ENCODE measurements at regions not wholly inside any gene's neighbourhood (a gene's known extent, or its start where the extent isn't known, plus 50 kb on each side); places are given as distances from the start of the nearest gene placed in this dataset.

DNA sequence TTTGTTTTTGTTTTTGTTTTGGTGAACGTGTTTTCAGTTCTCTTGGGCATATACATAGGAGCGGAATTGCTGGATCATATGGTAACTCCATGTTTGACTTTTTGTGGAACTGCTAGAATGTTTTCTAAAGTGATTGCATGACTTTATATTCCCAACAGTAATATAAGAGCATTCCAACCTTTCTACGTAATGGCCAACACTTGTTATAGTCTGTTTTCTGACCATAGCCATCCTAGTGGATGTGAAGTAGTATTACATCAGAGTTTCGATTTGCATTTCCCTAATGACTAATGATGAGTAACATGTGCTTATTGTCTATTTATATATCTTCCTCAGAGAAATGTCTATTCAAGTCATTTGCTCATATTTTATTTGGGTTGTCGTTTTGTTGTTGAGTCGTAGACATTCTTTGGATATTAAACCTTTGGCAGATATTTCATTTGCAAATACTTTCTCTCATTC, 268.7 kb downstream of the AEBP2 start:
- Histone ChIP-seq H3K4me1 (ENCODE audit: control insufficient read depth in 1 of 2, insufficient read depth in 2 of 2, low read length in 2 of 2) (peaks cover 4 to 32% of the 10 kb centered on the region in 2 experiments; a peak in 2 of 4 replicates), H2AFZ (ENCODE audit: low read depth, low read length, poor library complexity, severe bottlenecking) (no peak overlapping the region), H4K20me1 (ENCODE audit: insufficient read depth) (no peaks in the 10 kb centered on the region), H3K79me2 (ENCODE audit: insufficient read depth, low read length) (no peaks in the 10 kb centered on the region), H3K4me3 (replicated peaks in 1 of 2; ENCODE audit: low read depth in 1 of 2, low read length in 2 of 2) (no peak overlapping the region), H3K9ac (ENCODE audit: low read length) (no peak overlapping the region), H3K27me3 (ENCODE audit: insufficient read depth, low read length) (no peaks in the 10 kb centered on the region), H3K9me3 (ENCODE audit: control insufficient read depth in 1 of 2, insufficient read depth in 1 of 2, low read depth in 1 of 2, low read length in 2 of 2) (no peaks in the 10 kb centered on the region), H3K27ac (ENCODE audit: low read depth, low read length) (no peak overlapping the region), H3K36me3 (ENCODE audit: control insufficient read depth in 1 of 2, insufficient read depth in 2 of 2, low read length in 2 of 2) (no peaks in the 10 kb centered on the region), H3K4me2 (ENCODE audit: low read length) (peak overlapping the region; percentile 38), H3K9me2 (ENCODE audit: insufficient read depth) (no peaks in the 10 kb centered on the region)
- RAD21 ChIA-PET (ENCODE audit: low non-redundant PET in 1 of 2, low total read pairs in 2 of 2, uncharacterized antibody in 2 of 2, unreplicated experiment in 2 of 2): no interaction called here
- intact Hi-C loops (cut with micrococcal nuclease): no loop called here
- no TSS peak for BruUV-seq (replicated peaks)
- POLR2A ChIA-PET: no interaction called here
- TF ChIP-seq, protein P1, sequence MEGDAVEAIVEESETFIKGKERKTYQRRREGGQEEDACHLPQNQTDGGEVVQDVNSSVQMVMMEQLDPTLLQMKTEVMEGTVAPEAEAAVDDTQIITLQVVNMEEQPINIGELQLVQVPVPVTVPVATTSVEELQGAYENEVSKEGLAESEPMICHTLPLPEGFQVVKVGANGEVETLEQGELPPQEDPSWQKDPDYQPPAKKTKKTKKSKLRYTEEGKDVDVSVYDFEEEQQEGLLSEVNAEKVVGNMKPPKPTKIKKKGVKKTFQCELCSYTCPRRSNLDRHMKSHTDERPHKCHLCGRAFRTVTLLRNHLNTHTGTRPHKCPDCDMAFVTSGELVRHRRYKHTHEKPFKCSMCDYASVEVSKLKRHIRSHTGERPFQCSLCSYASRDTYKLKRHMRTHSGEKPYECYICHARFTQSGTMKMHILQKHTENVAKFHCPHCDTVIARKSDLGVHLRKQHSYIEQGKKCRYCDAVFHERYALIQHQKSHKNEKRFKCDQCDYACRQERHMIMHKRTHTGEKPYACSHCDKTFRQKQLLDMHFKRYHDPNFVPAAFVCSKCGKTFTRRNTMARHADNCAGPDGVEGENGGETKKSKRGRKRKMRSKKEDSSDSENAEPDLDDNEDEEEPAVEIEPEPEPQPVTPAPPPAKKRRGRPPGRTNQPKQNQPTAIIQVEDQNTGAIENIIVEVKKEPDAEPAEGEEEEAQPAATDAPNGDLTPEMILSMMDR (IDR thresholded peaks at IDR 0.05 in 2 of 3, conservative IDR thresholded peaks at IDR 0.05 in 1 of 3; ENCODE audit: borderline replicate concordance in 1 of 3, insufficient read depth in 1 of 3, low read depth in 2 of 3, low read length in 2 of 3): peak in 2 of 3 experiments; percentile 31 to 39; a peak in 3 of 6 replicates
- no peak for TF ChIP-seq POLR2A (IDR thresholded peaks at IDR 0.05; ENCODE audit: borderline replicate concordance, extremely low read depth, insufficient read depth, insufficient read length)
- peak; percentile 55; the same call in 1 of the 2 replicates for TF ChIP-seq CEBPB (IDR thresholded peaks at IDR 0.05; ENCODE audit: low read depth)
- TF ChIP-seq JUND (IDR thresholded peaks at IDR 0.05): peak; percentile 20; the same call in 1 of the 2 replicates
- peak; percentile 59; the same call in 1 of the 2 replicates for TF ChIP-seq FOSL1 (IDR thresholded peaks at IDR 0.05; ENCODE audit: low read depth)
- CTCF ChIA-PET: no interaction called here
- ATAC-seq (0 out of 2 replicates have a peak, but pooled peaks have one; percentile 40), DNase-seq (ENCODE audit: low read depth, low spot score) (peak; percentile 41)

DNA sequence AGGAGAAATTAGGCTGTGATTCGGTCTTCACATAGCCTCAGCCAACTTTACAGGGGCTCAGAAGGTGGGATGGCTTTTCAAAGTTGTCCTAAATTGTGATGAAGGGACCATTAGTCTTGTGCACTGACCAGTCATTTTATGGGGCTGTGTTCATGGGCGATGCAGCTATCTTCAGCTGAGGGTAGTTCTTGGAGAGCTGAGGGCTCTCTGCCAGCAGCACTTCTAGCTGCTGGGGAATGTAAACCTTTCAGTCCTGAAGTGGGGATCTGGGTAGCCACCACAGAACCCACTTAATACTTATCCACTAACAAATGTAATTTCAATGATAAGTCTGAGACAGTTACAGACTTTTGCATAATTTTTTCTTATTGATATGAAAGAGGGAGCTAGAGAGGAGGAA, 270.6 kb downstream of the AEBP2 start:
- CTCF ChIA-PET: no interaction called here
- Histone ChIP-seq H3K4me2 (ENCODE audit: low read length) (no peak overlapping the region), H3K9me3 (ENCODE audit: control insufficient read depth in 1 of 2, insufficient read depth in 1 of 2, low read depth in 1 of 2, low read length in 2 of 2) (no peaks in the 10 kb centered on the region), H3K27me3 (ENCODE audit: insufficient read depth, low read length) (no peaks in the 10 kb centered on the region), H3K36me3 (ENCODE audit: control insufficient read depth in 1 of 2, insufficient read depth in 2 of 2, low read length in 2 of 2) (no peaks in the 10 kb centered on the region), H3K4me3 (replicated peaks in 1 of 2; ENCODE audit: low read depth in 1 of 2, low read length in 2 of 2) (no peak overlapping the region), H3K4me1 (ENCODE audit: control insufficient read depth in 1 of 2, insufficient read depth in 2 of 2, low read length in 2 of 2) (peaks cover 4 to 32% of the 10 kb centered on the region in 2 experiments; a peak in 2 of 4 replicates), H3K27ac (ENCODE audit: low read depth, low read length) (no peak overlapping the region), H3K79me2 (ENCODE audit: insufficient read depth, low read length) (no peaks in the 10 kb centered on the region), H4K20me1 (ENCODE audit: insufficient read depth) (no peaks in the 10 kb centered on the region), H3K9ac (ENCODE audit: low read length) (no peak overlapping the region), H2AFZ (ENCODE audit: low read depth, low read length, poor library complexity, severe bottlenecking) (no peak overlapping the region), H3K9me2 (ENCODE audit: insufficient read depth) (no peaks in the 10 kb centered on the region)
- DNase-seq (ENCODE audit: low read depth, low spot score): no peak
- RAD21 ChIA-PET (ENCODE audit: low non-redundant PET in 1 of 2, low total read pairs in 2 of 2, uncharacterized antibody in 2 of 2, unreplicated experiment in 2 of 2): interaction anchor here in 1 of 2 experiments (0.6 kb wide), 1 partner anchor 29 kb away, joined by 3 read pairs; no protein-coding TSS in a partner anchor
- no peak for ATAC-seq
- POLR2A ChIA-PET: no interaction called here
- TF ChIP-seq RAD21 (IDR thresholded peaks at IDR 0.05; ENCODE audit: low read depth): no peak
- TF ChIP-seq TCF7L2 (IDR thresholded peaks at IDR 0.05; ENCODE audit: borderline replicate concordance, extremely low read depth, insufficient read depth, insufficient read length): no peak
- no peak for TF ChIP-seq EZH2phosphoT487 (IDR thresholded peaks at IDR 0.05; ENCODE audit: borderline replicate concordance)
- TF ChIP-seq, protein P2, sequence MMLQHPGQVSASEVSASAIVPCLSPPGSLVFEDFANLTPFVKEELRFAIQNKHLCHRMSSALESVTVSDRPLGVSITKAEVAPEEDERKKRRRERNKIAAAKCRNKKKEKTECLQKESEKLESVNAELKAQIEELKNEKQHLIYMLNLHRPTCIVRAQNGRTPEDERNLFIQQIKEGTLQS (IDR thresholded peaks at IDR 0.05): no peak
- TF ChIP-seq FOSL1 (IDR thresholded peaks at IDR 0.05; ENCODE audit: low read depth): no peak
- TF ChIP-seq JUND (IDR thresholded peaks at IDR 0.05): no peak
- no peak for TF ChIP-seq YY1 (IDR thresholded peaks at IDR 0.05; ENCODE audit: extremely low read depth, insufficient replicate concordance, low read depth, low read length)
- no peak for TF ChIP-seq EGR1 (IDR thresholded peaks at IDR 0.05; ENCODE audit: low read depth)
- no peak for TF ChIP-seq SIN3A (IDR thresholded peaks at IDR 0.05; ENCODE audit: low read depth)
- no peak for TF ChIP-seq POLR2A (IDR thresholded peaks at IDR 0.05; ENCODE audit: borderline replicate concordance, extremely low read depth, insufficient read depth, insufficient read length)
- no peak for TF ChIP-seq MAX (IDR thresholded peaks at IDR 0.05)
- no peak for TF ChIP-seq ZFX (IDR thresholded peaks at IDR 0.05)
- TF ChIP-seq, protein P1 (IDR thresholded peaks at IDR 0.05 in 2 of 3, conservative IDR thresholded peaks at IDR 0.05 in 1 of 3; ENCODE audit: borderline replicate concordance in 1 of 3, insufficient read depth in 1 of 3, low read depth in 2 of 3, low read length in 2 of 3): no peak
- no peak for TF ChIP-seq CEBPB (IDR thresholded peaks at IDR 0.05; ENCODE audit: low read depth)
- intact Hi-C loops (cut with micrococcal nuclease): no loop called here
- no TSS peak for BruUV-seq (replicated peaks)
